Fibroblast of the aortic adventitia (primary cell): ENCODE measurements at regions not wholly inside any gene's neighbourhood (a gene's known extent, or its start where the extent isn't known, plus 50 kb on each side); places are given as distances from the start of the nearest gene placed in this dataset.

ENCODE experiments used
- DNase-seq: peaks from one replicate; pipeline ENCODE4 v3.0.0-alpha.2; 2010; ENCODE audit warnings: low read depth
- H3K4me3 ChIP-seq: 2 replicates; pipeline ENCODE4 v1.5.1; 2011; ENCODE audit warnings: low read depth, mild to moderate bottlenecking, control low read depth, low read length, moderate library complexity
- CTCF ChIP-seq: IDR thresholded peaks from 2 replicates; pipeline ENCODE4 v1.5.1; 2011; ENCODE audit warnings: mild to moderate bottlenecking, low read length, control low read depth, inconsistent platforms; ENCODE audit not compliant: insufficient read depth

- TF ChIP-seq CTCF, result no peak
- H3K4me3 ChIP-seq, result no peak overlapping the region
- no peak for DNase-seq
Observed at GRCh38 chr20:62533591-62534495, 58.0 kb upstream of the GATA5 start.

DNA sequence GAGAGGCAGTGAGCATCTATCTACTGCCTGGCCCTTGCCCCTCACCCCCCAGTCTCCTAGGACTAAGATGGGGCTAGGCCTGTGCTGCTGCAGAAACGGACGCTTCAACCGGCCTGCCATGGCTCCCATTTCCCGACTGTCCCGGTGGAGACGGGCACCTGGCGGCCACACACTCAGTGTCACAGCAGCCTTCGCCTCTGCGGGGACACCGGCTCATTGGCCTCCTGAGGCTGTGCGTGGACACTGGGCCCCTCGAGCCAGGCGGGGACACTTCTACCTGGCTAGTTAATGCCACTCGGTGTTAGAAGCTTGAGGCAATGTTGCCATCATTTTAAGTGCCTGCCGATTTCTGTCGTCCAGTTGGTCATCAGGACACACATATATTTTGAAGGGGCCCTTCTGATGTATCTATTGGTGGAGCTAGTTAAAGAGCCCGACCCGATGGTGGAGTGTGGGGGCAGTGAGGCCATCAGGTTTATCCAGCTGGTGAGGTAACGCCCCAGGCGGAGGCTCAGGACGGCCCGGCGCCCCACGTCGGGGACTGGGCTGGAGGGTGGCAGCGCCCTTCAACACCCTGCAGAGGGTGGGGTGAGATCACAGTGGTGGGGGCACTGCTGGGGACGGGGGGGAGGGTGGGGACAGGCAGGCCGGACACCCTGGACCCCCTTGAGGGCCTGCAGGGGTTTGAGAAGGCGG lies 58.9 kb upstream of the GATA5 start:
- no peak for TF ChIP-seq CTCF
- no peak for DNase-seq
- H3K4me3 ChIP-seq, result no peak overlapping the region

DNA sequence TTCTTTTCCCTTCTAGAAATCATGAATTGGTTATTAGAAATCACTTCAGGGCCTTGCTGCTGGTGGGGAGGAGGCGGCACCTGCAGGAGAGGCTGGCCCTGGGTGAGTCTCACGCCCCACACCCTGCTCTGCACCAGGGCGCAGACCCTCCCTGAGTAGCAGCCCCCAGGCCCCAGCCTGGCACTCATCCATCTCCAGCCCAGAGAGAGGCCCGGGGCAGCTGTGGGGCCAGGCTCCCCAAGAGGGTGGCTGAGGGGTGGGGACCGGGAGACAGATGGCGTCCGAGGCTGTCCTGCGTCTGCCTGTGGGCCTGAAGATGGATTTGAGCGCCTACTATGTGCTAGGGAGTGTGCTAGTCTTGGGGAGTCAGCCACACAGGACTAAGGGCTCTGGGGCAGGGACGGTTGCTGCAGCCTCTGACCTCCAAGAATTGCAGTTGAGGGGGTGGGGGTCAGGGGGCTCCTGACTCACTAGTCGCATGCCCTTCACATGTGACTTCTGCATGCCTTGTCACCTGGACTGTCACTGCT lies 59.6 kb upstream of the GATA5 start:
- no peak overlapping the region for H3K4me3 ChIP-seq
- no peak for DNase-seq
- no peak for TF ChIP-seq CTCF

DNA sequence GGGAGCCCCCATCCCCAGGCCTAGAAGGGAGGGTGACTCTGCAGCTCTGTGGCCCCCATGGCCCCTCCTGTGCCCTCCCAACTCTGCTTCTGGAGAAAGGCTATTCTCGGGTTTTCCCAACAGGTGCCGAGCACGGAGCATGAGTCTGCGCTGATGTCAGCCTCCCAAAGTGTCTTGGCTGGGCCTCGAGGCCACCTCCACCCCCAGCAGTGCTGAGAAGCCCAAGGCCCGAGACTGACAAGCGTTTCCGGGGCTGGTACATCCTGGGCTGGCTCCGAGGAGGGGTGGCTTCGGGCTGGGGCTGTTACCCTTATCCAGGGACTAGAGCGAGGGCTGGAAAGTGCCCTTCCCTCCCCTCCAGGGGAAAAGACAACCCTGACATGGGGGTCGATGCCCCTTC lies 60.2 kb upstream of the GATA5 start:
- no peak for DNase-seq
- no peak overlapping the region for H3K4me3 ChIP-seq
- no peak for TF ChIP-seq CTCF

DNA sequence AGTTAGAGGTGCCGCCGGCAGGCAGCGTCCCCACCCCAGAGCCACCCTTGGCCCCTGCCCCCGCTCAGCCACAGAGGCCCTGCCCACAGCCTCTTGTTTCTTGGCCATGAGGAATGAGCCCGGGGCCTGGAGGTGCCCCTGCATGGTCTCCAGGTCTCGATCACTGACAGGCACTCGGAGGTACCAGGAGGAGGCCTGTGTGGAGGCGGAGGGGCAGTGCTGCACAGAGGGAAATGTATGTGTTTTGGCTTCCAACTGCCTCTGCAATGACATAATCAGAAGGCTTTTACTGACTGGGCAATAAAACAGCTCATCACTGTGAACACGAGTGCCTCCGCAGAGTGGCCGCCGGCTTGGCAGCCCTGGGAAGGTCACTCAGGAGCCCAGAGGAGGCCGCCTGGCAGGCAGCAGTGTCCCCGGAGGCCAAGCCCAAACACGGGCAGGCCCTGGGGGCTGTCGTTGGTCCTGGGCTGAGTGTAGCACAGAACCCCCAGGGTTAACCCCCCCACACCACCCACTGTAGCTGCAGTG lies 61.1 kb upstream of the GATA5 start:
- no peak for DNase-seq
- no peak for TF ChIP-seq CTCF
- no peak overlapping the region for H3K4me3 ChIP-seq

- H3K4me3 ChIP-seq, result no peak overlapping the region
- DNase-seq, result no peak
- no peak for TF ChIP-seq CTCF
Observed at GRCh38 chr20:62537649-62538292, 62.0 kb upstream of the GATA5 start.
